H9 (cell line): ENCODE measurements at regions not wholly inside any gene's neighbourhood (a gene's known extent, or its start where the extent isn't known, plus 50 kb on each side); places are given as distances from the start of the nearest gene placed in this dataset.
"Not testable (repeated sequence)": the region's sequence is repeated elsewhere in the genome, so short reads cannot be mapped to it uniquely, and the experiment has no call there.

ENCODE experiments used
- DNase-seq: peaks from one replicate; pipeline ENCODE4 v3.0.0-alpha.2; 2017
- H2AFZ ChIP-seq: one replicate; pipeline ENCODE4 v1.6.1; 2013; ENCODE audit warnings: mild to moderate bottlenecking, low read length, control low read depth, moderate library complexity
- H2AK5ac ChIP-seq: 2 replicates; pipeline ENCODE4 v1.6.1; 2013; ENCODE audit warnings: low read length, control low read depth, mixed read lengths; ENCODE audit not compliant: insufficient read length
- H2BK120ac ChIP-seq: one replicate; pipeline ENCODE4 v1.6.1; 2013; ENCODE audit warnings: low read depth, mild to moderate bottlenecking, low read length, control low read depth, inconsistent platforms; ENCODE audit not compliant: poor library complexity, severe bottlenecking
- H2BK12ac ChIP-seq: 2 replicates; pipeline ENCODE4 v1.6.1; 2013; ENCODE audit warnings: low read length, control low read depth, mixed read lengths, low read depth; ENCODE audit not compliant: insufficient read length
- H2BK15ac ChIP-seq: 2 replicates; pipeline ENCODE4 v1.6.1; 2013; ENCODE audit warnings: low read depth, low read length, control low read depth
- H2BK20ac ChIP-seq: one replicate; pipeline ENCODE4 v1.6.1; 2013; ENCODE audit warnings: low read depth, mild to moderate bottlenecking, low read length, control low read depth, inconsistent platforms; ENCODE audit not compliant: poor library complexity, severe bottlenecking
- H2BK5ac ChIP-seq: 2 replicates; pipeline ENCODE4 v1.6.1; 2013; ENCODE audit warnings: low read length, control low read depth, mixed read lengths; ENCODE audit not compliant: insufficient read length
- H3K14ac ChIP-seq: 2 replicates; pipeline ENCODE4 v1.6.1; 2013; ENCODE audit warnings: low read length, control low read depth; ENCODE audit not compliant: insufficient read depth
- H3K18ac ChIP-seq: 2 replicates; pipeline ENCODE4 v1.6.1; 2013; ENCODE audit warnings: low read depth, mild to moderate bottlenecking, mixed read lengths, low read length, control low read depth; ENCODE audit not compliant: insufficient read length
- H3K23ac ChIP-seq: 2 replicates; pipeline ENCODE4 v1.6.1; 2013; ENCODE audit warnings: low read length, control low read depth, mixed read lengths, low read depth; ENCODE audit not compliant: insufficient read length
- H3K23me2 ChIP-seq: 2 replicates; pipeline ENCODE4 v1.6.1; 2013; ENCODE audit warnings: low read depth, mild to moderate bottlenecking, mixed read lengths, low read length, control low read depth; ENCODE audit not compliant: insufficient read length, poor library complexity, severe bottlenecking
- H3K27ac ChIP-seq: 2 replicates; pipeline ENCODE4 v1.5.1; 2013; ENCODE audit warnings: low read length, control low read depth, mixed read lengths, low read depth; ENCODE audit not compliant: insufficient read length
- H3K27me3 ChIP-seq: 2 replicates; pipeline ENCODE4 v1.6.1; 2013; ENCODE audit warnings: low read length, control low read depth, inconsistent platforms; ENCODE audit not compliant: insufficient read depth
- H3K4ac ChIP-seq: 2 replicates; pipeline ENCODE4 v1.6.1; 2013; ENCODE audit warnings: low read depth, mild to moderate bottlenecking, control low read depth, inconsistent platforms, low read length, moderate library complexity
- H3K4me1 ChIP-seq: 2 replicates; pipeline ENCODE4 v1.6.1; 2013; ENCODE audit warnings: low read length, control low read depth, inconsistent platforms; ENCODE audit not compliant: insufficient read depth
- H3K4me2 ChIP-seq: 2 replicates; pipeline ENCODE4 v1.6.1; 2013; ENCODE audit warnings: low read length, control low read depth, mixed read lengths; ENCODE audit not compliant: insufficient read length, insufficient read depth
- H3K56ac ChIP-seq: 2 replicates; pipeline ENCODE4 v1.6.1; 2013; ENCODE audit warnings: low read depth, mild to moderate bottlenecking, mixed read lengths, low read length, control low read depth; ENCODE audit not compliant: insufficient read length
- H3K79me1 ChIP-seq: 2 replicates; pipeline ENCODE4 v1.6.1; 2013; ENCODE audit warnings: low read depth, mild to moderate bottlenecking, moderate library complexity, low read length, control low read depth, inconsistent platforms; ENCODE audit not compliant: insufficient read depth, poor library complexity, severe bottlenecking
- H3K79me2 ChIP-seq: 2 replicates; pipeline ENCODE4 v1.6.1; 2013; ENCODE audit warnings: low read length, control low read depth, inconsistent platforms; ENCODE audit not compliant: insufficient read depth
- H3K9ac ChIP-seq: 2 replicates; pipeline ENCODE4 v1.6.1; 2013; ENCODE audit warnings: low read length, control low read depth, mixed read lengths; ENCODE audit not compliant: insufficient read length; ENCODE audit errors: extremely low read depth
- H3K9me3 ChIP-seq: one replicate; pipeline ENCODE4 v1.6.1; 2013; ENCODE audit warnings: low read depth, low read length, inconsistent platforms; ENCODE audit not compliant: control insufficient read depth
- H3T11ph ChIP-seq: one replicate; pipeline ENCODE4 v1.6.1; 2013; ENCODE audit warnings: mild to moderate bottlenecking, low read length, control low read depth, inconsistent platforms
- H4K20me1 ChIP-seq: one replicate; pipeline ENCODE4 v1.6.1; 2013; ENCODE audit not compliant: control insufficient read depth, insufficient read length, insufficient read depth
- H4K5ac ChIP-seq: 2 replicates; pipeline ENCODE4 v1.6.1; 2013; ENCODE audit warnings: low read depth, mild to moderate bottlenecking, mixed read lengths, low read length, control low read depth; ENCODE audit not compliant: insufficient read length
- H4K8ac ChIP-seq: replicated peaks from 2 replicates; pipeline ENCODE4 v1.6.1; 2013; ENCODE audit warnings: low read length, control low read depth, mixed read lengths, low read depth; ENCODE audit not compliant: insufficient read length
- H4K91ac ChIP-seq: 2 replicates; pipeline ENCODE4 v1.6.1; 2013; ENCODE audit warnings: low read depth, mild to moderate bottlenecking, moderate library complexity, mixed read lengths, low read length, control low read depth; ENCODE audit not compliant: insufficient read length
- H3K27ac Mint-ChIP-seq, 3 experiments: 2 replicates in 2 of 3; 3 replicates in 1 of 3; pipeline ENCODE4 v1.8.0; 2020 to 2021; ENCODE audit warnings: mixed read lengths in 3 of 3, mild to moderate bottlenecking in 1 of 3, moderate library complexity in 1 of 3
- H3K27me3 Mint-ChIP-seq: 2 replicates; pipeline ENCODE4 v1.8.0; 2021; ENCODE audit warnings: low read depth, mild to moderate bottlenecking, moderate library complexity, mixed read lengths
- H3K36me3 Mint-ChIP-seq, 3 experiments: 2 replicates in 2 of 3; 3 replicates in 1 of 3; pipeline ENCODE4 v1.8.0; 2020 to 2021; ENCODE audit warnings: low read depth in 3 of 3, mixed read lengths in 3 of 3; ENCODE audit not compliant: insufficient read depth in 1 of 3
- H3K4me1 Mint-ChIP-seq, 2 experiments: 2 replicates each; pipeline ENCODE4 v1.8.0; 2020; ENCODE audit warnings: mixed read lengths in 2 of 2
- H3K4me3 Mint-ChIP-seq, 2 experiments: 2 replicates in 1 of 2; 3 replicates in 1 of 2; pipeline ENCODE4 v1.8.0; 2020 to 2021; ENCODE audit warnings: mild to moderate bottlenecking in 2 of 2, mixed read lengths in 2 of 2, moderate library complexity in 1 of 2
- H3K9me3 Mint-ChIP-seq, 2 experiments: 2 replicates in 1 of 2; 3 replicates in 1 of 2; pipeline ENCODE4 v1.8.0; 2020; ENCODE audit warnings: mild to moderate bottlenecking in 2 of 2, mixed read lengths in 2 of 2, moderate library complexity in 1 of 2
- WGBS: extraction: QIAGEN DNeasy Blood & Tissue Kit; methylation state at CpG from one replicate; pipeline ENCODE4 v1.1.7; 2013; ENCODE audit warnings: missing lambda C conversion rate, low lambda C conversion rate, mixed read lengths; ENCODE audit not compliant: insufficient read length; ENCODE audit errors: extremely low coverage; 5-methylcytosine and 5-hydroxymethylcytosine counted together

- not testable (repeated sequence) for H3K4me2 ChIP-seq, H3K4me1 ChIP-seq, DNase-seq, H3K27ac ChIP-seq, H3K27me3 Mint-ChIP-seq, H3K36me3 Mint-ChIP-seq, H3K79me2 ChIP-seq, H3K18ac ChIP-seq, H4K20me1 ChIP-seq, H2BK120ac ChIP-seq, H3K23me2 ChIP-seq, H3K27ac Mint-ChIP-seq, H3K4ac ChIP-seq, H2BK20ac ChIP-seq, H3K4me1 Mint-ChIP-seq, H3K4me3 Mint-ChIP-seq, H3T11ph ChIP-seq, H3K9me3 ChIP-seq, H3K27me3 ChIP-seq, H2BK5ac ChIP-seq, H3K79me1 ChIP-seq, H3K23ac ChIP-seq, H3K56ac ChIP-seq, H4K8ac ChIP-seq, H2BK15ac ChIP-seq, H3K14ac ChIP-seq, H3K9ac ChIP-seq, H2AK5ac ChIP-seq, H2AFZ ChIP-seq, H2BK12ac ChIP-seq, H4K5ac ChIP-seq, H4K91ac ChIP-seq
- peaks cover 13 to 20% of the 10 kb centered on the region in 2 experiments for H3K9me3 Mint-ChIP-seq
- WGBS = no CpG with 5 or more reads among the region's 3 CpGs
These were observed 311.9 kb downstream of the RPS24 start for GRCh38 chr10:78345515-78345914.
